IMR-90 (cell line): ENCODE measurements at regions not wholly inside any gene's neighbourhood (a gene's known extent, or its start where the extent isn't known, plus 50 kb on each side); places are given as distances from the start of the nearest gene placed in this dataset.

Source experiments
- ATAC-seq: fragments of 200-7000 bp; cut with Tn5 transposase; 2 replicates; pipeline ENCODE4 v1.9.1; 2020; ENCODE audit warnings: low read depth, mild to moderate bottlenecking, moderate library complexity
- BruUV-seq: library from RNA; stranded (reverse); fragments of 400-500 nt; replicated peaks from 2 replicates; lab custom pipeline; 2021; lab: Mats Ljungman, UMichigan
- CTCF ChIA-PET: fragments of 300-600 bp; formaldehyde crosslinking; extraction: SDS; loops from one replicate; lab custom pipeline; 2021; ENCODE audit warnings: antibody characterized with exemption; lab: Yijun Ruan, JAX
- POLR2A ChIA-PET: fragments of 300-600 bp; sonication (Branson Sonifier 250); formaldehyde crosslinking; loops from one replicate; lab custom pipeline; 2022; ENCODE audit warnings: antibody characterized with exemption; ENCODE audit not compliant: unreplicated experiment; lab: Charles Lee
- DNase-seq: peaks from one replicate; pipeline ENCODE4 v3.0.0; 2013
- H2AFZ ChIP-seq: replicated peaks from 2 replicates; pipeline ENCODE3; 2013; ENCODE audit warnings: low read length, mild to moderate bottlenecking; ENCODE audit not compliant: poor library complexity
- H2AK5ac ChIP-seq: 2 replicates; pipeline ENCODE4 v1.6.1; 2013; ENCODE audit warnings: low read depth, low read length, inconsistent platforms
- H2AK9ac ChIP-seq: replicated peaks from 2 replicates; pipeline ENCODE3; 2013; ENCODE audit warnings: mild to moderate bottlenecking, low read depth, low read length, moderate library complexity; ENCODE audit not compliant: poor library complexity
- H2BK120ac ChIP-seq: 2 replicates; pipeline ENCODE4 v1.6.1; 2013; ENCODE audit warnings: low read depth, low read length, inconsistent platforms
- H2BK15ac ChIP-seq: 3 replicates; pipeline ENCODE4 v1.6.1; 2013; ENCODE audit warnings: low read depth, low read length, inconsistent platforms
- H2BK20ac ChIP-seq: 2 replicates; pipeline ENCODE4 v1.6.1; 2013; ENCODE audit warnings: low read depth, mild to moderate bottlenecking, inconsistent platforms, low read length, moderate library complexity
- H2BK5ac ChIP-seq: 2 replicates; pipeline ENCODE4 v1.6.1; 2013; ENCODE audit warnings: mild to moderate bottlenecking, low read depth, low read length, inconsistent platforms; ENCODE audit not compliant: poor library complexity, severe bottlenecking
- H3K14ac ChIP-seq: replicated peaks from 2 replicates; pipeline ENCODE4 v1.6.1; 2013; ENCODE audit warnings: low read depth, low read length, inconsistent platforms
- H3K18ac ChIP-seq: 2 replicates; pipeline ENCODE4 v1.6.1; 2013; ENCODE audit warnings: low read depth, low read length, control low read depth
- H3K23ac ChIP-seq: 2 replicates; pipeline ENCODE4 v1.6.1; 2013; ENCODE audit warnings: low read depth, low read length, inconsistent platforms
- H3K27ac ChIP-seq: 2 replicates; pipeline ENCODE4 v1.5.1; 2013; ENCODE audit warnings: mild to moderate bottlenecking, control low read depth, low read length; ENCODE audit not compliant: insufficient read depth
- H3K27me3 ChIP-seq: 2 replicates; pipeline ENCODE4 v1.6.1; 2013; ENCODE audit warnings: low read length; ENCODE audit not compliant: control insufficient read depth, insufficient read depth
- H3K36me3 ChIP-seq: 2 replicates; pipeline ENCODE4 v1.6.1; 2013; ENCODE audit warnings: low read length, mixed read lengths; ENCODE audit not compliant: control insufficient read depth, insufficient read depth
- H3K4ac ChIP-seq: 2 replicates; pipeline ENCODE4 v1.6.1; 2013; ENCODE audit warnings: low read depth, low read length, inconsistent platforms
- H3K4me1 ChIP-seq: 2 replicates; pipeline ENCODE4 v1.6.1; 2013; ENCODE audit warnings: low read length, mixed read lengths; ENCODE audit not compliant: control insufficient read depth, insufficient read depth
- H3K4me2 ChIP-seq: 2 replicates; pipeline ENCODE4 v1.6.1; 2013; ENCODE audit warnings: low read depth, mild to moderate bottlenecking, control low read depth, low read length, moderate library complexity
- H3K4me3 ChIP-seq: 2 replicates; pipeline ENCODE4 v1.5.1; 2013; ENCODE audit warnings: low read depth, mild to moderate bottlenecking, control low read depth, low read length, moderate library complexity; ENCODE audit not compliant: insufficient read depth
- H3K56ac ChIP-seq: 2 replicates; pipeline ENCODE4 v1.6.1; 2013; ENCODE audit warnings: low read length, inconsistent platforms; ENCODE audit not compliant: insufficient read depth; ENCODE audit errors: extremely low read depth
- H3K79me1 ChIP-seq, 2 experiments: 2 replicates each; pipeline ENCODE4 v1.6.1; 2013; ENCODE audit warnings: low read length in 2 of 2, inconsistent platforms in 1 of 2, low read depth in 1 of 2
- H3K9ac ChIP-seq: 2 replicates; pipeline ENCODE4 v1.6.1; 2013; ENCODE audit warnings: low read depth, low read length, control low read depth
- H3K9me1 ChIP-seq: 2 replicates; pipeline ENCODE4 v1.6.1; 2013; ENCODE audit warnings: low read length, inconsistent platforms; ENCODE audit not compliant: insufficient read depth
- H3K9me3 ChIP-seq: 2 replicates; pipeline ENCODE4 v1.6.1; 2013; ENCODE audit warnings: low read length; ENCODE audit not compliant: control insufficient read depth, insufficient read depth
- H4K20me1 ChIP-seq: 2 replicates; pipeline ENCODE4 v1.6.1; 2013; ENCODE audit warnings: low read length, inconsistent platforms; ENCODE audit not compliant: insufficient read depth
- H4K5ac ChIP-seq: 2 replicates; pipeline ENCODE4 v1.6.1; 2013; ENCODE audit warnings: mild to moderate bottlenecking, low read depth, low read length, control low read depth
- H4K8ac ChIP-seq, 2 experiments: 2 replicates each; pipeline ENCODE4 v1.6.1; 2013; ENCODE audit warnings: low read depth in 2 of 2, low read length in 2 of 2, control low read depth in 1 of 2, inconsistent platforms in 1 of 2
- H4K91ac ChIP-seq: 2 replicates; pipeline ENCODE4 v1.6.1; 2013; ENCODE audit warnings: low read depth, low read length, inconsistent platforms; ENCODE audit not compliant: insufficient read depth
- FOS ChIP-seq: fragments of 150-350 bp; IDR thresholded peaks from 2 replicates; pipeline ENCODE4 v1.6.1; 2016; ENCODE audit warnings: low read depth, low read length
- dilution Hi-C: fragments of 300-500 bp; cut with HindIII; formaldehyde crosslinking; loops from one replicate; pipeline ENCODE4 v1.14.3; 2018; ENCODE audit warnings: low sequenced_read_pairs; ENCODE audit not compliant: unreplicated experiment
- in situ Hi-C: fragments of 300-500 bp; cut with MboI; formaldehyde crosslinking; loops from 3 replicates; pipeline ENCODE4 v1.14.3; 2019; ENCODE audit warnings: low sequenced_read_pairs, inconsistent platforms, mixed read lengths
- intact Hi-C: fragments of 100-400 bp; cut with micrococcal nuclease; formaldehyde crosslinking; loops from 2 replicates; pipeline ENCODE4 v1.10.0; 2022

- Histone ChIP-seq H2BK15ac (no peak overlapping the region), H3K9ac (no peak overlapping the region), H2BK120ac (no peak overlapping the region), H3K4me2 (no peak overlapping the region), H2AK9ac (no peak overlapping the region), H3K79me1 (no peaks in the 10 kb centered on the region), H3K56ac (no peak overlapping the region), H3K23ac (no peak overlapping the region), H4K20me1 (no peaks in the 10 kb centered on the region), H3K27me3 (no peaks in the 10 kb centered on the region), H3K14ac (no peak overlapping the region), H3K27ac (no peak overlapping the region), H3K36me3 (no peaks in the 10 kb centered on the region), H2BK20ac (no peak overlapping the region), H3K9me3 (peaks cover 3% of the 10 kb centered on the region), H4K5ac (no peak overlapping the region), H4K91ac (no peak overlapping the region), H2BK5ac (no peak overlapping the region), H3K9me1 (no peaks in the 10 kb centered on the region), H2AFZ (no peak overlapping the region), H3K4ac (no peak overlapping the region), H3K18ac (no peak overlapping the region), H3K4me3 (no peak overlapping the region), H2AK5ac (no peak overlapping the region), H4K8ac (no peak overlapping the region), H3K4me1 (no peaks in the 10 kb centered on the region)
- TF ChIP-seq FOS = no peak
- BruUV-seq = no TSS peak
- dilution Hi-C loops (no loop called here), in situ Hi-C loops (no loop called here), intact Hi-C loops (no loop called here)
- CTCF ChIA-PET = no interaction called here
- ATAC-seq (no peak), DNase-seq (no peak)
- POLR2A ChIA-PET = no interaction called here
These were observed 796.8 kb downstream of the ARAP2 start for GRCh38 chr4:35447474-35447873.
